PFSK-1 (cell line): ENCODE measurements at regions not wholly inside any gene's neighbourhood (a gene's known extent, or its start where the extent isn't known, plus 50 kb on each side); places are given as distances from the start of the nearest gene placed in this dataset.

Experiments
- POLR2AphosphoS5 ChIP-seq: IDR thresholded peaks from 2 replicates; pipeline ENCODE4 v1.6.1; 2012; ENCODE audit warnings: low read depth, mild to moderate bottlenecking, control low read depth, low read length, moderate library complexity
- REST ChIP-seq, 2 experiments: IDR thresholded peaks; 2 replicates each; pipeline versions ENCODE4 v1.6.1 to v1.8.0; 2011 to 2012; ENCODE audit warnings: low read depth in 2 of 2, low read length in 2 of 2, control low read depth in 1 of 2, inconsistent platforms in 1 of 2, mild to moderate bottlenecking in 1 of 2, moderate library complexity in 1 of 2; ENCODE audit not compliant: insufficient read depth in 1 of 2
- TAF1 ChIP-seq: IDR thresholded peaks from 2 replicates; pipeline ENCODE4 v1.6.1; 2012; ENCODE audit warnings: low read length, control low read depth, borderline replicate concordance; ENCODE audit not compliant: insufficient read depth

- TF ChIP-seq REST (IDR thresholded peaks at IDR 0.05; ENCODE audit: insufficient read depth in 1 of 2, low read depth in 2 of 2, low read length in 2 of 2) (no peak), POLR2AphosphoS5 (no peak), TAF1 (no peak)
These were observed 425.4 kb downstream of the NYAP2 start for GRCh38 chr2:225824748-225825449.
